ENCODE measurements at regions not wholly inside any gene's neighbourhood (a gene's known extent, or its start where the extent isn't known, plus 50 kb on each side); places are given as distances from the start of the nearest gene placed in this dataset.

GRCh38 chr2:107222466-107222865, 336.5 kb upstream of the ST6GAL2 start:
- TF ChIP-seq CTCF (IDR thresholded peaks at IDR 0.05) (no peak), POLR2A (IDR thresholded peaks at IDR 0.05) (no peak)

Data from uterus (tissue), 2 donors.